SKM-1 (cell line): ENCODE measurements at regions not wholly inside any gene's neighbourhood (a gene's known extent, or its start where the extent isn't known, plus 50 kb on each side); places are given as distances from the start of the nearest gene placed in this dataset.

Experiments
- DNase-seq: peaks from one replicate; lab custom pipeline; 2025; ENCODE audit not compliant: unreplicated experiment; lab: John Stamatoyannopoulos, UW

DNA sequence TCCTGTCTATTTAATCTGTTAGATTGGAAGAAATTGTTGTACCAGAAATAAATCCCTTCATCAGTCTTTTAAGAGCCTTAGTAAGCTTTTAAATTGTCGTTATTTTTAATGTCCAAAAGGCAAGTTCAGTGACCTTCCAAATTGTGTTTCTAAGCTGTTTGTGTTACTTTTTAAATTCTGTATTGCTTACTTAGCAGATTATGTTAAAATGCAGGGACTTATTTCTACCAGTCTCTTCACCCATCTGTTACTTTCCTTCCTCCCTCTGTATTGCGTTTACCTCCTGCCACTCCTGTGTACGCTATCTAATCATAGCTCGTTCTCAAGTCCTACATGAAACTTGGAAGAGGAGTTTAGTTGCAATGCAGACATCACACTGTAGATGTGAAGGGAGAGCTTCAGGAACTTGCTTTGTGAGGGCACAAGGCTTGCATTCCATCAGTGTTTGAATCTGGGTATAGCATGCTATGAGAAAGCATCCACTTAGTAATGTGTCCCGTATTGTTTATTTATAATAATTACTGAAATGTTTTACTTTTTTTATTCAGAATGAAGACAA is 406.5 kb upstream of the RGS6 start:
- DNase-seq, result no peak

DNA sequence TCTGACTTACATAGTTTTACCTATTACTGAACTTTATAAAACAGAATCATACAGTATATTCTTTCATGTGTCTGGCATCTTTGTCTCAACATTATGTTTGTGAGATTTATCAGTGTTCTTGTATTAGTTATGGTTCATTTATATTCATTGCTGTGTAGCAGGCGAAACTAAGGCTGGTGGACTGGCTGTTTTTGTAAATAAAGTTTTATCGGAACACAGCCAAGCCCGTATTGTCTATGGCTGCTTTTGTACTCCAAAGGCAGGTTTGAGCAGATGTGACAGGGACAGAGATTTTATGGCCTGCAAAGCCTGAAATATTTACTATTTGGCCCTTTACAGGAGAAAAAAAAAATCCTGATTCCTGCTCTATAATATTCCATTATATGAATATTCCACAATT is 405.8 kb upstream of the RGS6 start:
- no peak for DNase-seq

DNA sequence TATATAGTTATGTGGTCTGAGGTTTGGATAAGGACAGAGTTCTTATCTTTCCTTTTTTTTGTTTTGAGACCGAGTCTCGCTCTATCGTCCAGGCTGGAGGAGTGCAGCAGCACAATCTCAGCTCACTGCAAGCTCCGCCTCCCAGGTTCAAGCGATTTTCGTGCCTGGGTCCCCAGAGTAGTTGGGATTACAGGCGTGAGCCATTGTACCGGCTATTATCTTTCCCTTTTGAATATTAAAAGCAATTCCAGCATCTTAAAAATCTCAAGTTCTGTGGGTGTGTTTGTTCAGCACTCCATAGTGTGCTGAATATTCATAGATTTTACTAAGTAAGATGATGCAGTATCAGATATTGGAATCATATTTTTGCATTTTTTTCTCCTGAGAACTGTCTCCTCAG is 404.4 kb upstream of the RGS6 start:
- no peak for DNase-seq

DNA sequence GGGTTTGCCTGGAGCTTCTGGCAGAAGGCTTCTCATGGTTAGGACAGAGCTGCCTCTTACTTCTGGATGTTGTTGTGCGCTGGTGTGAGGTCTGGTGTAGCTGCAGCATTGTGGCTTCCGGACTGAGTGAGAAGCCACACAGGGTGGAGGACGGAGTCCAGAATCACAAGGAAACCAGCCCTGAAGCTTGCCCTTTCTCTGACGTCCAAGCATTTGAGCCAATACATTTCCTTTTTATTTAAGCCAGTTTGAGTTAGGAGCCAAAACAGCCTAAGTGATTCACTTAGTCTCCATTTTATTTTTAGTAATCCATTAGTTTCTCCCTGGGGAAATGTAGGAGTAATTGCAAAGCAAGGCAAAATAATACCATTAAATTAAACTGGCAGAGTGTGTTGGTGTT is 402.4 kb upstream of the RGS6 start:
- DNase-seq, result no peak

DNA sequence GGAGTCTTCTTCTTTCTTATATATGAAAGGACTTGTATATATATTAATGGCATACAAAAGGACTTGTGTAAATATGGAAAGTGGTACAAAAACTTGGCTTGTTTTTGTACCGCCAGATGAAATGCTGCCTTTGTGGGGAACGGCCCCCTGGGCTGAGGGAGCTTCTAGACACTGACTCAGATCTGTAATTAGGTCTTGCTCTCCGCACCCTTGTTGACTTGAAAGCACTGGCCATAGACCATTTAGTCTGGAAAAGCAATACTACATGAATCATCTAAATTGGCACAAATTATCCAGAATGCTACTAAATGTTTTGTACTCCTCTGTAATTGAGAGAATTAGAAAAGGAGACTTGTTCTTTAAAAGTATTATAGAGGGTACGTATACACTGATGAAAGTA is 399.9 kb upstream of the RGS6 start:
- DNase-seq, result no peak

DNA sequence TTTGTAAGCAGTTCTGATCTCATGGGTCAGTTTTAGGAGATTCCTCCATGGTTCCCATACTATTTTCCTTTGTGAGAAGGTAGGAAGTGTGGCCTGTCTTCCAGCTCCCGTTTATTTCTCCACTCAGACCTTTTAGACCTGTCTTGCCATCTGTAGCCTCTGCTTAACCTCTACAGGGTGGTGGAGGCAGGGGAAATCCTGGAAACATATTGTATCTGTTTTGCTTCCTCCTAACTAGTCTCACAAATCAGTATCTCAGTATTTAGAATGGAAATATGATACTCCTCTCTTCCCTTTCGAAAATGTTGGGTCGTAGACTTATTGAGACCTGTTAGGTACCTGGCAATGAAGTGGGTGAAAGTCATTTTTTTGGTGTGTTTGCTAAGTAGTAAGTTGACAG is 399.4 kb upstream of the RGS6 start:
- no peak for DNase-seq

DNA sequence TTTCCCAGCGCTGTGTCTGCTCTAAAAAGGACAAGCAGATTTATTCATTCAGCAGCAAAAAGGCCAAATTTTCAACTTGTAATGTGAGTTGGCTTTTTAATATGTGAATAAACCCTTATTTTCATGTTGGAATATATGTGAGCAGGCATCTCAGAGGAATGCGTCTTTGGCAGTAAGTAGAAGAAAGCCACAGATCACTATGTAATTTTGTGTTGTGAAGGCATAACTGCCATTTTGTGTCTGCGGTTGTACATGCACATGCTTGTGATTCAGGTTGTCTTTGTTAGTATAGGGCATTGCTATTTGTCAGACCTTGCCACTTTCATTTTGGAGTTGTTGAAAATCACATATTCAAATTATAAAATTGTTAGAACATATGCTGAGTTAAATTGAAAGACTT is 398.8 kb upstream of the RGS6 start:
- DNase-seq, result no peak

DNA sequence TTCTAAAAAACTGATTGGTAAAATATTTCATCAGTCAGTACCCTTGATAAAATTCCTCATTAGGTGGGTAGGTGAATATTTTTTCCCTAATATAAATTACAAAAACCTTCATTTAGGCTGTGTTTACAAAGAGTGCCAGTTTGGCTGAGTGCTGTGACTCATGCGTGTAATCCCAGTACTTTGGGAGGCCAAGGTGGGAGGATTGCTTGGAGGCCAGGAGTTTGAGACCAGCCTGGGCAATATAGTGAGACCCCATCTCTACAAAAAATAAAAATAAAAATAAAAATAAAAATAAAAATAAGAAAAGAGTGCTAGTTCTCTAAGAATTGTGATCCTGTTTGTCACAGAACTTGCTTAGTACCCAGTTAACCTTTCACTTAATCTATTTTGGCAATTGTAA is 398.4 kb upstream of the RGS6 start:
- DNase-seq, result no peak

DNA sequence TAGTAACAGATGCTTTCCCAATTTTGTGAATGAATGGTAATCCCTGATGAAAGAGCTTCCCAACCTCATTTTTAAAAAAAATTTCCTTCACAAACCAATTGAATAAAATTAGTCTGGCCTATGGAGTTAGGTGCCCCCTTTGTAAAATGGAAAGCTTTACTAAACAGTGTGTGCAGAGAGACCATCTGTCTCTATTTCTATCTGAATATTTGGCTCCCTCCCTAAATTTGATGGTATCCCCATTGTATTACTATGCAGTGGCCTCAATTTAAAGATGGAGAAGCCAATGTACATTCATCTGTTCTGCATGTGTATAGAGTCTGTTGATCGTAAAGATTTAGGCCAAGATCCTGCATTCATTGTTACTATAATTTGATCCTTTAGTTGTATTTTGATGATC is 397.7 kb upstream of the RGS6 start:
- DNase-seq, result no peak

DNA sequence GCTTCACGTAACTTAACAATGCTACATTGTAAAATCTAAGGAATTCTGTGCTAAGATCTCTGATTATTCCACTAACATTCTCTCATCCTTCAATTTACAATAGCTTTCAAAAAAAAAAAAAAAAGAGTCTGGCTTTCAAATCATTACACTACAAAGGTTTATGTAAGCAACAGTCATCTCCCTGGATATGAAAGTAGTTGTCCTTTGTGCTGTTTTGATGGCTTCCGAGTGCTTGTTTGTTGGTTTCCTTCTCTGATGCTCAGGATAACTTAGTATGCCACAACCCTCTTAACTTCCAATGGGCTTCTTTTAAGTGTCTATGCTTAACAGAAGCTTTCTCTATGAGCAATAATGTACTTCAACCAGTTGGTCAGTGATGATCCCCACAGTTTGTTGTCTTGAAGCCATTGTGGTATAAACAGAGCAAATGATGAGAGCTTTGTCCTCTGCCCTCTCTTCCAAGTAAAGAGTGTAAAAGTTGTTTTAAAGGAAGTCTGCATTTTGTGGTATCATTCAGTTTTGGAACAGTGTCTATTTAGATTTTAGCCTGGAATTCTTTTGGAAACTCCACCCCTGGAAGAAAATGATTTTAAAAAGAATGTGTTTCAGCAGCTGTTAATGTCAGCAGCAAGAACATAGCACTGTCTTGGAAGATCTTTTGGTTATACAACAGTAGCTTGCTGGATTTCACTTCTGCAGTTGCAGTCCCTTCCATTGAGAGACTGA is 396.1 kb upstream of the RGS6 start:
- DNase-seq, result no peak

DNA sequence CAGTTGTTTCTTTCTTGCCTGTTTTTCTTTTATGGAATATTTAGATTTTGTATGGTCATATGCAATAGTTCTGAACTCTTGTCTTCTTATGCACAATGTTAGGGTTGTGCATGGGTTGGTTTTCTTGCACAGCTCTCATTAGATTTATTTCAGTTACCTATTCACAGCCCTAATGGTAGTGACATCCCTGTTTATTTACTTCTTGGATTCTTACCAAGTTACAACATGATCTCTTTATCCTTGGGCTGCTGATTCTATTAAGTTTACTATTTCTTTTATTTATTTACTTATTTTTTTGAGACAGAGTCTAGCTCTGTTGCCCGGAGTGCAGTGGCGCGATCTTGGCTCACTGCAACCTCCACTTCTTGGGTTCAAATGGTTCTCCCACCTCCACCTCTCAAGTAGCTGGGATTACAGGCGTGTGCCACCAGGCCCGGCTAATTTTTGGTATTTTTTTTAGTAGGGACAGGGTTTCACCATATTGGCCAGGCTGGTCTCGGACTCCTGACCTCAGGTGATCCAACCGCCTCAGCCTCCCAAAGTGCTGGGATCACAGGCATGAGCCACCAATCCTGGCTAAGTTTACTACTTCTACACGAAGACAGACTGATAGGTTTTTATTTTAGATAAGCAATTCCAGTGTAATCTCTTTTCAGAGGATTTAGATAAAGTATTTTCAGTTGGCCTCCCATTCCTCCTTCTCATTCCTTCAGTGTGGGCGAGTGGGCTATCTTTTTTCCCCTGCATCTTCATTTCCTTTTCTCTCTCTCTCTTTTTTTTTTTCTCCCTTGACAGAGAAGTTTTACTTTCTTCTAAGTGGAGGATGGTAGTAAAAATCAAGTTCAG is 395.1 kb upstream of the RGS6 start:
- DNase-seq, result no peak

DNA sequence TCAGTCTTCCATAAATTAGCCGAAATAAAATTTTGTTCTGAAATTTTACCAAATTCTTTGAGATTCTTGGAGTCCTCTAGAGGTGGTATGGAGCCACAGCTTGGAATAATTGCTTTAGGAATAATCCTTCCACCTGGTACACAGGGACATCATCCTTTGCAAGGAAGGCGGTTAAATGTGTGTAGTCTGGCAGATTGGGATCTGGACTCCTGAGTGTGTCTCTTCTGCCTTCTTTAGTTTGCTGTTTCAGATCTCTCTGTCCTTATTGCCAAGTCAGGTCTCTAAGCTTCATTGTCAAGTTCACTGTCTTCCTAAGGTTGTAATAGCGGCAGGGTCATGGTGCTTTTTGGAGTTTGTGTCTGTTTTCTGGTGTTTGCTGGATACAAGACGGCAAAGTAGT is 393.9 kb upstream of the RGS6 start:
- no peak for DNase-seq

DNA sequence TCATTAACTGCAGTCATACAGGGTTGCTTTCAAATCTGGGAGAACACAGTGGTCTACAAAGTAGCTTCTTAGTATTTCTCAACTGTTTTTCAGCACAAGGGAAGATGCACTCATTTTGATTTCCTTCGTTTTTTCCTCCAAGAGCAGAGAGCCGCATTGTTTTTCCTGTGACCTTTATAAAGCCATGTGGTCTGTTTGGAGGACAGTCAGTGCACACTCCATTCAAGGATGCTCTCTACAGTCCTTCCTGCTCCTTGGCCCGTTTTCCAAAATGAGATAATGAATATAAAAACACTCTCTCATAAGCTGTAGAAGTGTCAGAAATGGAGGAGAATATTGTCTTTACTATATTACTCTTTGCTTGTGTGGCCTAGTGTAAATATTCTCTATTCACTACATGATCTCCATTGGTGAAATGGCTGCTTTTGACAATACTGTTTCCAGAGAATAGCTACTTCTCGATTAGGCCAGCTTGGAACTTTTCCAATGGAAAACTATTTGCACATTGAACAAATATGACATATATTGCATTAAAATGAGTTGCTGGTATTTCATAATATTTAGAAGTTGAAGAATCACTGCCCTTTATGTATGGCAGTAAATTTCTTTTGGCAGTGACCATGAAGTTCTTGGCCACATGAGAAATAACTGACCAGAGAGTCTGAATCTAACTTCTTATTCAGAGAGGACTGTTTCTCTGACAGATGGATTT is 393.1 kb upstream of the RGS6 start:
- no peak for DNase-seq

DNA sequence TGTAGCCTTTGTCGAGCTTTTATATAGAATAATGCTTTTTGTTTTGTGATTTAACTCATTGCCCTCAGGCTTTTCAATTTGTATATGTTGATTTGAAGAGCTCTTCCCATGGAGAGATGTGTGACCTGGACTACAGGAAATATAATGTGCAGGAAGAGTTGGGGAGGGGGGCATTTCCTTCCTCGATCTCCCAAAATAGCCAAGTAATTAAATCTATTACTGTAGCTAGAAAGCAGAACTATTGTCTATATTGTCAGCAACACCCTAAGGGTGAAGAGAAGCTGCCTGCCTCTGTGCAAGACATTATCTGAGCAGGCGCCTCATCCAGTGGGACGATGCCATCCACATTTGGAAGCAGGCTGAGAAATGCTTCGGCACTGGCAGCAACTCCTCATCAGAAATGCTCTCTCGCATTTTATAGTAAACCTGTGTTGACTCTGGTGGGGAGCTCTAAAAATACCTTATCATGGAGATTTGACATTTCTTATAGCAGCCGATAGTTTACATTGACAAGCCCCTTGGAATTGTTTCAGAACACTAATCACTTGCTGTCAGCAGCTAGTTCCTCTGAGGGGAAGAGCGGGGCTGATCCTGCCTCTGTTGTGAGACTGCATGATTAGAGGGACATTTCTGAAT is 392.5 kb upstream of the RGS6 start:
- DNase-seq, result no peak

DNA sequence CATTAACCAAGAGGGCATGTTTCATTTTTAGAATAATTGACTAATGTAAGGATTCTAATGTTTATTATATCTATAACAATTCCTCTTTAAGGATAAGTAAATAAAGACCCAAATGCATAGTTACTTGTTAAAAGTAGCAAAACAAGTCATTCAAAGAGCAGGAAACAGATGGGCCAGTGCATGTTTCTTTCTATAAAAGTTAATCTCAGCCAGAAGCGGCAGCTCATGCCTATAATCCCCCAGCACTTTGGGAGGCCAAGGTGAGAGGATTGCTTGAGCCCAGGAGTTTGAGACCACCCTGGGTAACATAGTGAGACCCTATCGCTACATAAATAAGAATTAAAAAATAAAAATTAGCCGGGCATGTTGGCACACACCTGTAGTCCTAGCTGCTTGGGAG is 391.0 kb upstream of the RGS6 start:
- no peak for DNase-seq

DNA sequence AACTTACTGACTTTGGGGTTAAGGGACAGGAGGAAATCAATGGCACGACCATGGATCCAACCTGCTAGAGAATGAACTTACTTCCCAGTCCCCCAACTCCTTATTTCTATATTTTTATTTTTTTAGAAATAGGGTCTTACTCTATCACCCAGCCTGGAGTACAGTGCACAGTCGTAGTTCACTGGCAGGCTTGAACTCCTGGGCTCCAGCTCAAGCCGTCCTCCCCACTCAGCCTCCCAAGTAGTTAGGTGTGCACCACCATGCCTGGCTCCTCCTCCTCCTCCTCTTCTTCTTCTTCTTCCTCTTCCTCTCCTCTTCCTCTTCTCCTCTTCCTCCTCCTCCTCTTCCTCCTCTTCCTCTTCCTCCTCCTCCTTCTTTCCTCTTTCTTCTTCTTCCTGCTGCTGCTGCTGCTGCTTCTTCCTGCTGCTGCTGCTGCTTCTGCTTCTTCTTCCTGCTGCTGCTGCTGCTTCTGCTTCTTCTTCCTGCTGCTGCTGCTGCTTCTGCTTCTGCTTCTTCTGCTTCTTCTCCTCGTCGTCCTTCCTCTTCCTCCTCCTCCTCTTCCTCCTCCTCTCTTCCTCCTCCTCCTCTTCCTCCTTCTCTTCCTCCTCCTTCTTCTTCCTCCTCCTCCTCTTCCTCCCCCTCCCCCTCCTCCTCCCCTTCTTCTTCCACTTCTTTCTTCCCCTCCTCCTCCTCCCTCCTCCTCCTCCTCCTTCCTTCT is 390.1 kb upstream of the RGS6 start:
- peak; percentile 35 for DNase-seq

DNA sequence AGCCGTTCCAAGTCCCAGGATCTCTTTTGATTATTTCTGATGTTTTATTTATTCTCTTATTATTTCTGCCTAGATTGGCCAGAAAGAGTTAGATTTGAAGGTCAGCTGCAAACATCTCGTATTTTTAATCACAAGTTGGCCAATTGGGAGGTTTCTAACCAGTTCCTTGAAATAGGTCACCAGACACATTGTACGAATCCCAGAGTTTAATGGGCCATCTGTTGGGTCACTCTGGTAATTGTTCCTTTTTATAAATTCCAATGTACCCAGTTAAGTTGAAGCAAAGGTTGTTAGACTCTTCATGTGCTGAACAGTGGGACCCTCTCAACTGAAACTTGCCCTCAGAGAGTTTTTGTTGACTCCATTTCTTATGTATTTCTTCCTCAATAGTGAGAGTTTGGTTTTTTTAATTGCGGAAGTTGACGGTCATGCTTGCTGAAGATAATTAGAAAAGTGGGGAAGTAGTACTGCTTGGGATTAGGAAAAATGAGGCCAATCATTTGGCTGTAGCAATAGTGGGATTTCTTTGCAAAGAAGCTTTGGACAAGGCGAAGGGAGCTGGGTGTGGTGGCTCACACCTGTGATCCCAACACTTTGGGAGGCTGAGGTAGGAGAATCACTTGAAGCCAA is 382.7 kb upstream of the RGS6 start:
- no peak for DNase-seq

DNA sequence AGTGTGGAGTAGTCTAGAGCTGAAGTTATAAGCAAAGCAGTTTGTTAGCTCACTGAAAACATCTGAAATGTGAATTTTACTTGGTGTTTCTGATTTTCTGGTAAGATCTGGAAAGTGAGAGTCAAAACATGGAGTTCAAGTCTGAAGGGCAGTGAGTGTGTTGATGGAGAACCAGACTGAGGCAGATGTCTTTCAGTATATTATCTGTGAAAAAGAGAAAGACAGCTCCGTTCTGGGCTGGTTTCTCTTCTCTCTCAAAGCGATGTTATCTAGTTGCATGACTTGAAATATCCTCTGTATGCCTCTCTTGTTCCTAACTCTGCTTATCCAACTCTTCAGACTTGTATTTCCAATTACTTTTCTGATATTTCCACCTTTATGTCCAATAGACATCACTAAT is 381.9 kb upstream of the RGS6 start:
- DNase-seq, result no peak

DNA sequence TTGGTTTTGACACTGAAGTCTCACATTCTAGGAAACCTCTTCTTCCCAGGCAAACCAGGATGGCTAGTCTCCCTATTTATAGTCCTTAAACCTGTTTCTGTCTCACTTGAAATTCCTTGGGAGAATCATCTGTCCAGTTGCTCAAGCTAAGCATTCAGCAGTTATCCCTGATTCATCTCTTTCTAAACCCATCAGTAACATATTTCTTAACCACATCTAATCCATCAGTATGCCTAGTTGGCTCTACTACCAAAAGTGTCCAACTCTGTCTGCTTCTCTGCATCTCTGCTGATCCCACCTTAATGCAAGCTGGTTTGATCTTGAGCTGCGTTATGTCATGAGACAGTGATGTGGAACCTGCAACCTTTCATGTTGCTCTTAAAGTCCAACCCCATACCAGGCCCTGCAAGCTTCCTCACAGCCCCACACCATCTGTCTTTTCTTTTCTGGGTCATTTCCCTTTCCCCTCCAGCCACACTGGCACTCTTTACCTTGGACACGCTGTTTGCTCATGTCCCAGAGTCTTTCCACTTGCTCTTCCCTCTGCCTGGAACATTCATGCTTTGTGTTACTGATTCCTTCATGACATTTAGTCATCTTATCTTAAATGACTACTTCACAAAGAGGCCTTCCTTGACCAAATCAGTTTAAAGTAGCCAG is 380.8 kb upstream of the RGS6 start:
- no peak for DNase-seq

DNA sequence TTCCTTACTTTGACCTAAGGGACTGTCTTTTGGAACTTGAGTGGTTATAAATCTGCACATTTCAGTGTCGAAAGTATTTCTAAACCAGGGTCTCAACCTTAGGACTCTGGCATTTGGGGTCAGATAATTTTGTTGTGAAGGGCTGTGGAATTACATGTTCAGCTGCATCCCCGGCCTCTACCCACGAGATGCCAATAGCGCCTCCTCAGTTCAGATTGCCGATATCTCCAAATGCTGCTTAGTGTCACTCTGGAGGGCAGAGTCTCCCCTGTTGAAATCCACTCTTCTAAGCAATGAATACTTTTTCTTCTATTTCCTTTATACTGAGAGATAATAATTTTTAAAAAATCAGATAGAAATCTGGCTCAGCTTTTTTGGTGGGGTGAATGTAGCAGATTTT is 379.4 kb upstream of the RGS6 start:
- no peak for DNase-seq
